Fibroblast of pulmonary artery (primary cell): ENCODE measurements at regions not wholly inside any gene's neighbourhood (a gene's known extent, or its start where the extent isn't known, plus 50 kb on each side); places are given as distances from the start of the nearest gene placed in this dataset.

ENCODE experiments used
- DNase-seq: peaks from one replicate; pipeline ENCODE4 v3.0.0-alpha.2; 2010; ENCODE audit warnings: low read depth
- H3K4me3 ChIP-seq: replicated peaks from 2 replicates; pipeline ENCODE4 v1.5.1; 2011; ENCODE audit warnings: low read depth, mild to moderate bottlenecking, control low read depth, low read length, moderate library complexity
- CTCF ChIP-seq: IDR thresholded peaks from 2 replicates; pipeline ENCODE4 v1.5.1; 2011; ENCODE audit warnings: mild to moderate bottlenecking, control low read depth, low read length, inconsistent platforms; ENCODE audit errors: missing control alignments

- TF ChIP-seq CTCF: no peak
- DNase-seq: no peak
- H3K4me3 ChIP-seq: no peak overlapping the region
These were observed 54.1 kb upstream of the FOXQ1 start for GRCh38 chr6:1257778-1258177.

GRCh38 chr6:1256435-1257008, 55.4 kb upstream of the FOXQ1 start:
- TF ChIP-seq CTCF: no peak
- H3K4me3 ChIP-seq: no peak overlapping the region
- no peak for DNase-seq

DNA sequence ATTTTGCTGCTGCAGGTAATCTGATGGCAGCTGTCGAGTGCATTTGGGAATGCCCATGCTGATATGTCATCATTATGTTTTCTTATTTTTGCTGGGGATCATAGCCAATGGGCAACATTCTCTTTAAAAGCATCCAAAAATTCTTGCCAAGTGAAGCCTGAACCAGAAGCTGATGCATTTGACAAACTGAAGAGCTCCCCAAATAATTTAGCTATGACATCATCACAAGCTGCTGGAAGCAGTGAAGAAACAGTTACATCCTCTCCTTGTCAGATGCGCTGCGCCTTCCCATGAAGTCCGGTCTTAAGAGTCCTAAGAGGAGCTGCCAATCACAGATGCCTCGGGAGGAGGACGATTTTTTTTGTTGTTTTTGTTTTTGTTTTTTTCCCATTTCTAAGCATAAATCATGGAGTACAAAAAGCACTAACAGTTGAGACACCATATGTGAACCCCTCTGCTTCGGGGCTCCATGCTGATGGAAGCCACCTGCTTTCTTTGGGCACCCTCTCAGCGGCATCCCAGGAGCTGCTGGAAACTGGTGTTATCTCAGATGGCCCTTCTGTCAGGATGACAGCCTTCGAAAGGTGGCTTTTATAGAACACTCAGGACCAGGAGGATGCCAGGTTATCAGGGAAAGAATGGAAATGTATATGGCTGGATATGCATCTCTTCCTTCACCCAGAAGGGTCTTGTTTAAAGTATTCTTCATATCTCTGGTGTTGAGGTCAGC, 56.1 kb upstream of the FOXQ1 start:
- no peak overlapping the region for H3K4me3 ChIP-seq
- no peak for TF ChIP-seq CTCF
- DNase-seq: no peak

DNA sequence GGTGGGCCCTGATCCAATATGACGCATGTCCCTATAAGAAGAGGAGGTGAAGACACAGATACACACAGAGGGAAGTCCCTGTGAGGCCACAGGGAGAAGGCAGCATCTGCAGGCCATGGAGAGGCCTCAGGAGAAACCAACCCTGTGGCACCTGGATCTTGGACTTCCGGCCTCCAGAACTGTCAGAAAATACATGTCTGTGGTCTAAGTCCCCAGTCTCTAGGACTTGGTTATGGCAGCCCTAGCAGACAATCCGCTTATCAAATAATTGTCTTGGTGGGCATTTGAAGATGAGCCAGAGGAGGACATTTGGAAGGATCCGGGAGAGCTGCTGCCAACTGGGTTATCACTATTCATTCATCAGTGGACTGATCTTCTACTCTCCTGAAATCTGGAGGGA, 57.6 kb upstream of the FOXQ1 start:
- DNase-seq: no peak
- no peak for TF ChIP-seq CTCF
- H3K4me3 ChIP-seq: no peak overlapping the region

DNA sequence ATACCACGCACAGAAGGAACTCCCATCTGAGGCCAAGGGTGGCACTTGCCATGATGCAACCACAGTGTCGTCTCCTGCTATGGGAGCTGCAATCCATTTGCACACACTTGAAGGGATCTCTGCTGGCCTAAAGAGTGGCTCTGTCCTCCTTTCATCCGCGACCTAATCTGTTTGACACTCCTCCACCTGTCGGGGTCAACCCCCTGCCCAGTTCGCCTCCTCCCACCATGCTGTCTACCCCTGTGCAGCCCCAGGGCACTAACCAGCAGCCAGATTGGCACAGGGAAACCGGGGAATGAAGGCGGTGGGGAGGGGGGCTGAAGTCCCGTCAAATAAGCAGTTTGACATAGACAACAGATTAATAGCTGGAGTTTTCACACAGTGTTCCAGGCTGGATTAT, 58.1 kb upstream of the FOXQ1 start:
- TF ChIP-seq CTCF: no peak
- no peak for DNase-seq
- no peak overlapping the region for H3K4me3 ChIP-seq

- TF ChIP-seq CTCF: no peak
- no peak for DNase-seq
- H3K4me3 ChIP-seq: no peak overlapping the region
These were observed 60.4 kb upstream of the FOXQ1 start for GRCh38 chr6:1251198-1252155.
